Mesenchymal stem cell (in vitro differentiated cells and primary cell): ENCODE measurements at regions not wholly inside any gene's neighbourhood (a gene's known extent, or its start where the extent isn't known, plus 50 kb on each side); places are given as distances from the start of the nearest gene placed in this dataset.

ENCODE experiments used
- DNase-seq: peaks from one replicate; pipeline ENCODE4 v3.0.0-alpha.2; 2013
- H2AFZ ChIP-seq: one replicate; pipeline ENCODE4 v1.6.1; 2013; ENCODE audit warnings: low read depth, mild to moderate bottlenecking, control low read depth, inconsistent platforms, low read length, moderate library complexity
- H2AK5ac ChIP-seq: 2 replicates; pipeline ENCODE4 v1.6.1; 2013; ENCODE audit warnings: low read length, moderate library complexity, mild to moderate bottlenecking, inconsistent platforms; ENCODE audit not compliant: severe bottlenecking
- H2BK120ac ChIP-seq: one replicate; pipeline ENCODE4 v1.6.1; 2013; ENCODE audit warnings: low read depth, mild to moderate bottlenecking, inconsistent platforms, low read length, moderate library complexity
- H2BK12ac ChIP-seq, 2 experiments: one replicate each; pipeline ENCODE4 v1.6.1; 2013; ENCODE audit warnings: inconsistent platforms in 2 of 2, low read length in 2 of 2, mild to moderate bottlenecking in 2 of 2, moderate library complexity in 2 of 2, control low read depth in 1 of 2
- H2BK15ac ChIP-seq: one replicate; pipeline ENCODE4 v1.6.1; 2013; ENCODE audit warnings: mild to moderate bottlenecking, low read depth, inconsistent platforms; ENCODE audit not compliant: poor library complexity, severe bottlenecking
- H2BK5ac ChIP-seq: 2 replicates; pipeline ENCODE4 v1.6.1; 2013; ENCODE audit warnings: low read depth, mild to moderate bottlenecking, low read length, control low read depth, inconsistent platforms; ENCODE audit not compliant: poor library complexity, severe bottlenecking
- H3K14ac ChIP-seq, 2 experiments: one replicate each; pipeline ENCODE4 v1.6.1; 2013; ENCODE audit warnings: inconsistent platforms in 2 of 2, low read length in 2 of 2, control low read depth in 1 of 2, mild to moderate bottlenecking in 1 of 2, moderate library complexity in 1 of 2
- H3K18ac ChIP-seq, 2 experiments: one replicate each; pipeline ENCODE4 v1.6.1; 2013; ENCODE audit warnings: inconsistent platforms in 2 of 2, low read length in 2 of 2, control low read depth in 1 of 2, low read depth in 1 of 2, mild to moderate bottlenecking in 1 of 2
- H3K23ac ChIP-seq, 2 experiments: one replicate each; pipeline ENCODE4 v1.6.1; 2013; ENCODE audit warnings: inconsistent platforms in 2 of 2, low read length in 2 of 2, mild to moderate bottlenecking in 2 of 2, moderate library complexity in 2 of 2, control low read depth in 1 of 2
- H3K27ac ChIP-seq: 2 replicates; pipeline ENCODE4 v1.5.1; 2013; ENCODE audit warnings: mild to moderate bottlenecking, moderate library complexity, low read length, control low read depth, inconsistent platforms; ENCODE audit not compliant: poor library complexity, severe bottlenecking
- H3K27me3 ChIP-seq, 2 experiments: 2 replicates each; pipeline versions ENCODE4 v1.6.1 to v1.7.0; 2013; ENCODE audit warnings: low read length in 2 of 2, mild to moderate bottlenecking in 2 of 2, moderate library complexity in 2 of 2, control low read depth in 1 of 2, inconsistent platforms in 1 of 2; ENCODE audit not compliant: control insufficient read depth in 1 of 2, insufficient read depth in 1 of 2
- H3K36me3 ChIP-seq, 2 experiments: 2 replicates each; pipeline versions ENCODE4 v1.6.1 to v1.7.0; 2013; ENCODE audit warnings: low read length in 2 of 2, control low read depth in 1 of 2, inconsistent platforms in 1 of 2, low read depth in 1 of 2, mild to moderate bottlenecking in 1 of 2; ENCODE audit not compliant: insufficient read depth in 2 of 2, control insufficient read depth in 1 of 2
- H3K4ac ChIP-seq, 2 experiments: one replicate each; pipeline ENCODE4 v1.6.1; 2013; ENCODE audit warnings: inconsistent platforms in 2 of 2, low read length in 2 of 2, mild to moderate bottlenecking in 2 of 2, moderate library complexity in 2 of 2, control low read depth in 1 of 2, low read depth in 1 of 2
- H3K4me1 ChIP-seq: 2 replicates; pipeline ENCODE4 v1.6.1; 2013; ENCODE audit warnings: low read depth, low read length, control low read depth; ENCODE audit not compliant: control insufficient read depth, insufficient read depth
- H3K4me2 ChIP-seq: 2 replicates; pipeline ENCODE4 v1.6.1; 2013; ENCODE audit warnings: low read length, mild to moderate bottlenecking, inconsistent platforms; ENCODE audit not compliant: poor library complexity, severe bottlenecking
- H3K4me3 ChIP-seq, 2 experiments: 2 replicates each; pipeline versions ENCODE4 v1.5.1 to v1.7.0; 2013; ENCODE audit warnings: low read length in 2 of 2, mild to moderate bottlenecking in 2 of 2, control low read depth in 1 of 2, low read depth in 1 of 2; ENCODE audit not compliant: insufficient read depth in 1 of 2
- H3K79me1 ChIP-seq: replicated peaks from 2 replicates; pipeline ENCODE4 v1.6.1; 2013; ENCODE audit warnings: mild to moderate bottlenecking, control low read depth, low read length, inconsistent platforms; ENCODE audit not compliant: poor library complexity, severe bottlenecking
- H3K9ac ChIP-seq: 2 replicates; pipeline ENCODE4 v1.7.0; 2013; ENCODE audit warnings: mild to moderate bottlenecking, low read length, moderate library complexity
- H3K9me3 ChIP-seq: 2 replicates; pipeline ENCODE4 v1.7.0; 2013; ENCODE audit warnings: mild to moderate bottlenecking, low read length; ENCODE audit not compliant: control insufficient read depth
- H4K8ac ChIP-seq: one replicate; pipeline ENCODE4 v1.6.1; 2013; ENCODE audit warnings: inconsistent platforms, mild to moderate bottlenecking, low read length, moderate library complexity
- H4K91ac ChIP-seq: one replicate; pipeline ENCODE4 v1.6.1; 2013; ENCODE audit warnings: mild to moderate bottlenecking, low read length, inconsistent platforms
- WGBS: methylation state at CpG from one replicate; pipeline ENCODE4 v1.1.7; 2013; ENCODE audit warnings: mixed read lengths; 5-methylcytosine and 5-hydroxymethylcytosine counted together

DNA sequence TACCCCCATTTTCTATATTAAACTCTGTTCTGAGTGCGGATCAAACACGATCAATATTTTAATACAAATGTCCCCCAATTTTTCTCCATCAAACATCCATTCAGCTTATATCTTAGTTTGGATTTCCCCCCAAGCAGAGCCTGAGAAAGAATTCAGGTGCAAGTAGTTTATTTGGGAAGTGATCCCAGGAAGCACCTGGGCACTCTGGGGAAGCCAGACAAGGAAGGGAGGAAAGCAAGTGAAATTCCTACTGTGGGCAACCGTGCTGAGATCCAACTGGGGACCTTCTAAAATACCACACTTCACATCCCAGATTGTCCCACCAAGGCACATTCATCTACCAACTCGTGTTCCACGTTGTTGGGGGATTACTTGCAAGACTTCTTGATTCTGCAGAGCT is 323.4 kb upstream of the NBEA start:
- no peak overlapping the region for H3K14ac ChIP-seq
- H3K27ac ChIP-seq: no peak overlapping the region
- H2BK12ac ChIP-seq: no peak overlapping the region
- no peak overlapping the region for H3K4ac ChIP-seq
- no peak for DNase-seq
- H3K9ac ChIP-seq: no peak overlapping the region
- H2AFZ ChIP-seq: no peak overlapping the region
- H4K91ac ChIP-seq: no peak overlapping the region
- H3K79me1 ChIP-seq: no peaks in the 10 kb centered on the region
- H3K4me2 ChIP-seq: no peak overlapping the region
- H3K23ac ChIP-seq: no peak overlapping the region
- H4K8ac ChIP-seq: no peak overlapping the region
- H3K9me3 ChIP-seq: no peaks in the 10 kb centered on the region
- H3K36me3 ChIP-seq: no peaks in the 10 kb centered on the region
- H2BK15ac ChIP-seq: no peak overlapping the region
- H2BK5ac ChIP-seq: no peak overlapping the region
- H3K4me3 ChIP-seq: no peak overlapping the region
- H3K18ac ChIP-seq: no peak overlapping the region
- H2AK5ac ChIP-seq: no peak overlapping the region
- WGBS: 73% methylated on average over 5 of the region's 5 CpGs
- H3K27me3 ChIP-seq: no peaks in the 10 kb centered on the region
- no peak overlapping the region for H2BK120ac ChIP-seq
- no peaks in the 10 kb centered on the region for H3K4me1 ChIP-seq

DNA sequence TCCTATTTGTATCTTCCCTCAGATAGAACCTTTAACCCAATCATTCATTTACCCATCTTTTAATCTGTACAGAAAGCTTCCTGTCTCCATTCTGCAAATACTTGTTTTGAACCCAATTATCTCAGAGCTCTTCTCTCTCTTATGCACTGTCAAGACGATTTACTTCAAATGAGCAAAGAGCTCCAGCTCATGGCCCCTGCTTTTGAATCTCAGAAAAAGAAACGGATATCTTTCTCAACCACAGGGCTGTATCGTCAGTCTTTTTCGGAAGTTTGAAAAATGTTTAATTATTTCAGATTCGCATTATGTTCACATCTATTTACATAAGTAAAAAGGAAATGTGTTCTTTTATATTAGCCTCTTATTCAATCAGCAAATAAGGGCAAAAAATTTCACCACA is 322.7 kb upstream of the NBEA start:
- Histone ChIP-seq H3K18ac (no peak overlapping the region), H4K91ac (no peak overlapping the region), H3K4me1 (no peaks in the 10 kb centered on the region), H2BK12ac (no peak overlapping the region), H3K36me3 (no peaks in the 10 kb centered on the region), H3K23ac (no peak overlapping the region), H2AK5ac (no peak overlapping the region), H2BK5ac (no peak overlapping the region), H3K4ac (no peak overlapping the region), H2BK15ac (no peak overlapping the region), H2AFZ (no peak overlapping the region), H3K9ac (no peak overlapping the region), H3K9me3 (no peaks in the 10 kb centered on the region), H2BK120ac (no peak overlapping the region), H4K8ac (no peak overlapping the region), H3K14ac (no peak overlapping the region), H3K79me1 (no peaks in the 10 kb centered on the region), H3K27me3 (no peaks in the 10 kb centered on the region), H3K27ac (no peak overlapping the region), H3K4me2 (no peak overlapping the region), H3K4me3 (no peak overlapping the region)
- no peak for DNase-seq
- 62% methylated on average over 2 of the region's 5 CpGs for WGBS

DNA sequence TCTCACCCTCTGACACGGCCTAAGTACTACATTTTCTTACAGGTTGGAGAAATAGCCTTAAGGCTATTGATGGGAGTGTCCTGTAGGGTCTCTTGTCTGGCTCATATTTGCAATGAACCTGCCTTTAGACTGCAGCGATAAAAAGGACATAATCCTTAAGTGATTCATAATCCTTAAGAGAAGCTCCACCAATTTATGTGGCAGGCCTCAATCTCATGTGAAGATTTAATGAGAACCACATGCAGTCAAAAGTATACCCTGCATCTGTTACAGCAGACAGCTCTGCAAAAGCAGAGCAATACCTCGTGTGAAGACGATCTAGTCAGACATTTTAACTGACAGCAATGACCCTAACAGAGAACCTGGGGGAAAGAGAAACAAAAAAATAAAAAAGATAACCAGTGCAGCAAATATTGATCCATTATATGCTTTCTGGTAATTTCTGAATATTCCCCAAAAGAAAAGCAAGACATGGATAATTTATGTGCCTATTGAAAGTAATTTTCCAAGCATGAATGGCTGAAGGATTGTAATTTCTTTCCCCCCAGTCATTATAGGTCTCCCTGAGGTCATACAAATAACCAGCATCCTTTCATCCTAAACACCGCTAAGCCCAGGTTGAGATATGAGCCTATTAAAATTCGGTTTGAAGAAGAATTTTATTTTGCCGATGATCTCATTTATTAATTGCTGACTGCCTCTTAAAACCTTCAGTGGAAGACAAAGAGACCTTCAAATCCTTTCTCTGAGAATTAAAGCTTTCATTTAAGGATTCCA is 321.8 kb upstream of the NBEA start:
- no peak overlapping the region for H3K4me2 ChIP-seq
- H4K8ac ChIP-seq: no peak overlapping the region
- H4K91ac ChIP-seq: no peak overlapping the region
- H2BK15ac ChIP-seq: no peak overlapping the region
- no peak for DNase-seq
- no peaks in the 10 kb centered on the region for H3K9me3 ChIP-seq
- no peak overlapping the region for H3K18ac ChIP-seq
- H3K79me1 ChIP-seq: no peaks in the 10 kb centered on the region
- H3K14ac ChIP-seq: no peak overlapping the region
- no peaks in the 10 kb centered on the region for H3K4me1 ChIP-seq
- H2BK12ac ChIP-seq: no peak overlapping the region
- H3K9ac ChIP-seq: no peak overlapping the region
- WGBS: 92% methylated on average over 6 of the region's 7 CpGs
- H3K23ac ChIP-seq: no peak overlapping the region
- no peak overlapping the region for H2BK5ac ChIP-seq
- no peak overlapping the region for H2AFZ ChIP-seq
- no peak overlapping the region for H2BK120ac ChIP-seq
- no peaks in the 10 kb centered on the region for H3K36me3 ChIP-seq
- no peak overlapping the region for H3K4me3 ChIP-seq
- no peak overlapping the region for H3K4ac ChIP-seq
- no peaks in the 10 kb centered on the region for H3K27me3 ChIP-seq
- H2AK5ac ChIP-seq: no peak overlapping the region
- no peak overlapping the region for H3K27ac ChIP-seq

DNA sequence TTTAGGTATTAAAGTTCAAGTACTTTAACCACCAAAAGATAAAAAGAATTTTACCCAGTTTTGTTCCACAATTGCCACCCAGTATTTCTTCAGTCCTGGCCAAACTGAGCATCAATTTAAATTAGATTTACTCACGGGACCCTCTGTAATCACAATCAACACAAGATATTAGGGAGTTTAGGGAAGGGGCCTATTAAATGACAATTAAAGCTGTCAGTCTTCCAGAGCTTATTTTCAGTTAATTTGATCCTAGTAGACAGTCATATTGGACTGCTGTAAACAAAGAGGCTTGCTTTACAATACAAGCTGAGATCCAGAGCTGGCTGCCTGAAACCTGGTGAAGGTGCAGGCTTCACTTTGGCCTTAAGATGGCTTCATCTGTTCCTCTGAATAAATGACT is 321.2 kb upstream of the NBEA start:
- H2BK15ac ChIP-seq: no peak overlapping the region
- H3K4ac ChIP-seq: no peak overlapping the region
- H3K36me3 ChIP-seq: no peaks in the 10 kb centered on the region
- H2AK5ac ChIP-seq: no peak overlapping the region
- H3K4me1 ChIP-seq: no peaks in the 10 kb centered on the region
- H3K14ac ChIP-seq: no peak overlapping the region
- no peak overlapping the region for H4K91ac ChIP-seq
- H3K4me2 ChIP-seq: no peak overlapping the region
- H3K9ac ChIP-seq: no peak overlapping the region
- no peak overlapping the region for H3K18ac ChIP-seq
- H2AFZ ChIP-seq: no peak overlapping the region
- H4K8ac ChIP-seq: no peak overlapping the region
- DNase-seq: no peak
- no peak overlapping the region for H3K23ac ChIP-seq
- H3K9me3 ChIP-seq: no peaks in the 10 kb centered on the region
- no peak overlapping the region for H2BK5ac ChIP-seq
- H3K27ac ChIP-seq: no peak overlapping the region
- H3K4me3 ChIP-seq: no peak overlapping the region
- no peak overlapping the region for H2BK120ac ChIP-seq
- no CpG with 5 or more reads among the region's 1 CpG for WGBS
- H2BK12ac ChIP-seq: no peak overlapping the region
- no peaks in the 10 kb centered on the region for H3K27me3 ChIP-seq
- H3K79me1 ChIP-seq: no peaks in the 10 kb centered on the region
